CD14-positive monocyte (primary cell): ENCODE measurements at regions not wholly inside any gene's neighbourhood (a gene's known extent, or its start where the extent isn't known, plus 50 kb on each side); places are given as distances from the start of the nearest gene placed in this dataset.

ENCODE experiments used
- DNase-seq, 3 donors: peaks; one replicate each; pipeline ENCODE4 v3.0.0-alpha.2; 2011 to 2022
- H2AFZ ChIP-seq: 2 replicates; pipeline ENCODE4 v1.6.0; 2012; ENCODE audit warnings: mild to moderate bottlenecking, low read depth, low read length, inconsistent platforms; ENCODE audit not compliant: insufficient read depth, poor library complexity, severe bottlenecking
- H3K27ac ChIP-seq, 2 donors: 1 replicate in 1 of 2; 2 replicates in 1 of 2; pipeline ENCODE4 v1.5.1; 2012 to 2013; ENCODE audit warnings: low read length in 2 of 2, control low read depth in 1 of 2, inconsistent platforms in 1 of 2, low read depth in 1 of 2, mild to moderate bottlenecking in 1 of 2
- H3K27me3 ChIP-seq, 2 donors: one replicate each; pipeline versions ENCODE4 v1.6.0 to v1.6.1; 2011 to 2013; ENCODE audit warnings: low read length in 2 of 2; ENCODE audit not compliant: control insufficient read depth in 2 of 2, insufficient read depth in 2 of 2
- H3K36me3 ChIP-seq, 2 donors: replicated peaks in 1 of 2; 1 replicate in 1 of 2; 2 replicates in 1 of 2; pipeline versions ENCODE4 v1.5.1 to v1.6.1; 2012 to 2013; ENCODE audit warnings: low read length in 2 of 2, control low read depth in 1 of 2, inconsistent platforms in 1 of 2, mild to moderate bottlenecking in 1 of 2; ENCODE audit not compliant: insufficient read depth in 2 of 2, control insufficient read depth in 1 of 2
- H3K4me1 ChIP-seq, 2 donors: 1 replicate in 1 of 2; 2 replicates in 1 of 2; pipeline versions ENCODE4 v1.5.1 to v1.6.1; 2012 to 2013; ENCODE audit warnings: low read length in 2 of 2, control low read depth in 1 of 2, inconsistent platforms in 1 of 2, mild to moderate bottlenecking in 1 of 2, moderate library complexity in 1 of 2; ENCODE audit not compliant: insufficient read depth in 2 of 2, control insufficient read depth in 1 of 2
- H3K4me2 ChIP-seq: replicated peaks from 2 replicates; pipeline ENCODE3; 2012; ENCODE audit warnings: low read length, moderate library complexity, mild to moderate bottlenecking; ENCODE audit not compliant: poor library complexity, severe bottlenecking; ENCODE audit errors: extremely low read depth
- H3K4me3 ChIP-seq, 3 experiments: fragments of 200-600 bp in 1 of 3; sonication (generic) in 1 of 3; replicated peaks in 1 of 3; 1 replicate in 2 of 3; 2 replicates in 1 of 3; pipeline ENCODE4 v1.5.1; 2011 to 2013; ENCODE audit warnings: low read length in 3 of 3, mild to moderate bottlenecking in 3 of 3, control low read depth in 2 of 3, low read depth in 2 of 3, inconsistent platforms in 1 of 3, moderate library complexity in 1 of 3
- H3K79me2 ChIP-seq: 2 replicates; pipeline ENCODE4 v1.6.0; 2012; ENCODE audit warnings: mild to moderate bottlenecking, control low read depth, inconsistent platforms, low read length, moderate library complexity; ENCODE audit not compliant: insufficient read depth
- H3K9ac ChIP-seq: 2 replicates; pipeline ENCODE4 v1.6.0; 2017; ENCODE audit warnings: low read length, mild to moderate bottlenecking; ENCODE audit not compliant: insufficient read depth, poor library complexity, severe bottlenecking
- H3K9me3 ChIP-seq, 2 donors: replicated peaks in 1 of 2; 1 replicate in 1 of 2; 2 replicates in 1 of 2; pipeline versions ENCODE4 v1.5.1 to v1.6.1; 2012 to 2013; ENCODE audit warnings: low read length in 2 of 2, control low read depth in 1 of 2; ENCODE audit not compliant: control insufficient read depth in 1 of 2, insufficient read depth in 1 of 2
- H4K20me1 ChIP-seq: 2 replicates; pipeline ENCODE4 v1.6.0; 2012; ENCODE audit warnings: mild to moderate bottlenecking, low read length, control low read depth, moderate library complexity; ENCODE audit not compliant: insufficient read depth
- H3K27ac Mint-ChIP-seq, 7 donors: one replicate each; pipeline ENCODE4 v1.8.0; 2020; ENCODE audit warnings: mild to moderate bottlenecking in 7 of 7, mixed read lengths in 7 of 7, moderate library complexity in 6 of 7, inconsistent platforms in 2 of 7
- H3K27me3 Mint-ChIP-seq, 3 donors: one replicate each; pipeline ENCODE4 v1.8.0; 2021 to 2022; ENCODE audit warnings: low read depth in 3 of 3, mild to moderate bottlenecking in 3 of 3, mixed read lengths in 3 of 3, moderate library complexity in 3 of 3, inconsistent platforms in 1 of 3
- H3K36me3 Mint-ChIP-seq, 2 donors: one replicate each; pipeline ENCODE4 v1.8.0; 2020; ENCODE audit warnings: mixed read lengths in 2 of 2, inconsistent platforms in 1 of 2, mild to moderate bottlenecking in 1 of 2
- H3K4me1 Mint-ChIP-seq: one replicate; pipeline ENCODE4 v1.8.0; 2020; ENCODE audit warnings: mild to moderate bottlenecking, mixed read lengths
- H3K4me3 Mint-ChIP-seq, 2 donors: one replicate each; pipeline ENCODE4 v1.8.0; 2020; ENCODE audit warnings: mild to moderate bottlenecking in 2 of 2, mixed read lengths in 2 of 2, moderate library complexity in 1 of 2
- H3K9me3 Mint-ChIP-seq, 7 donors: one replicate each; pipeline ENCODE4 v1.8.0; 2020 to 2022; ENCODE audit warnings: mixed read lengths in 7 of 7, mild to moderate bottlenecking in 6 of 7, moderate library complexity in 6 of 7, inconsistent platforms in 2 of 7
- CTCF ChIP-seq: fragments of 200-600 bp; IDR thresholded peaks from one replicate; pipeline ENCODE4 v1.8.0; 2022; ENCODE audit warnings: antibody characterized with exemption, mild to moderate bottlenecking
- WGBS: methylation state at CpG from one replicate; pipeline ENCODE4 v1.1.5; 2013; ENCODE audit warnings: missing lambda C conversion rate; ENCODE audit not compliant: insufficient coverage; 5-methylcytosine and 5-hydroxymethylcytosine counted together
- intact Hi-C, 2 donors: fragments of 100-400 bp; cut with micrococcal nuclease; formaldehyde crosslinking; loops; one replicate each; pipeline versions ENCODE4 v1.15.0 to v1.15.1; 2023

- H4K20me1 ChIP-seq: no peaks in the 10 kb centered on the region
- H3K27ac Mint-ChIP-seq: peak overlapping the region in 1 of 7 donors; percentile 24
- H3K4me3 ChIP-seq: no peak overlapping the region
- 100% methylated on average over 4 of the region's 7 CpGs for WGBS
- H3K4me1 Mint-ChIP-seq: peaks cover 28% of the 10 kb centered on the region
- H3K27ac ChIP-seq: no peak overlapping the region
- H3K4me2 ChIP-seq: no peak overlapping the region
- H3K79me2 ChIP-seq: no peaks in the 10 kb centered on the region
- no peak for TF ChIP-seq CTCF
- peaks cover 0 to under 1% of the 10 kb centered on the region in 2 donors for H3K36me3 Mint-ChIP-seq
- H3K9ac ChIP-seq: no peak overlapping the region
- H3K27me3 Mint-ChIP-seq: peaks cover 1 to 7% (median 2%) of the 10 kb centered on the region in 3 donors
- H3K9me3 Mint-ChIP-seq: no peaks in the 10 kb centered on the region
- no peaks in the 10 kb centered on the region for H3K36me3 ChIP-seq
- H3K27me3 ChIP-seq: no peaks in the 10 kb centered on the region
- H2AFZ ChIP-seq: no peak overlapping the region
- peaks cover 23 to 27% of the 10 kb centered on the region in 2 donors for H3K4me1 ChIP-seq
- no peaks in the 10 kb centered on the region for H3K9me3 ChIP-seq
- no peak for DNase-seq
- intact Hi-C loops: no loop called here
- H3K4me3 Mint-ChIP-seq: no peak overlapping the region
Measured at GRCh38 chr15:70345251-70346019, 247.7 kb upstream of the TLE3 start.

- H3K9ac ChIP-seq: no peak overlapping the region
- H3K36me3 ChIP-seq: no peaks in the 10 kb centered on the region
- H3K27ac Mint-ChIP-seq: peak overlapping the region in 1 of 7 donors; percentile 48
- H3K27ac ChIP-seq: no peak overlapping the region
- H3K4me3 ChIP-seq: no peak overlapping the region
- H3K79me2 ChIP-seq: no peaks in the 10 kb centered on the region
- no peaks in the 10 kb centered on the region for H3K9me3 ChIP-seq
- DNase-seq: no peak
- peaks cover 31% of the 10 kb centered on the region for H3K4me1 Mint-ChIP-seq
- no peak overlapping the region for H3K4me2 ChIP-seq
- H4K20me1 ChIP-seq: no peaks in the 10 kb centered on the region
- no peaks in the 10 kb centered on the region for H3K36me3 Mint-ChIP-seq
- intact Hi-C loops: loop anchor here in 1 of 2 donors (5.0 kb wide), 1 partner anchor 77 kb away; no protein-coding TSS in a partner anchor
- no peak for TF ChIP-seq CTCF
- peaks cover 30 to 31% of the 10 kb centered on the region in 2 donors for H3K4me1 ChIP-seq
- H2AFZ ChIP-seq: no peak overlapping the region
- H3K4me3 Mint-ChIP-seq: no peak overlapping the region
- H3K27me3 Mint-ChIP-seq: peaks cover 1 to 7% (median 2%) of the 10 kb centered on the region in 3 donors
- H3K27me3 ChIP-seq: no peaks in the 10 kb centered on the region
- WGBS: 100% methylated on average over 1 of the region's 3 CpGs
- H3K9me3 Mint-ChIP-seq: no peaks in the 10 kb centered on the region
Measured at GRCh38 chr15:70344666-70345065, 246.9 kb upstream of the TLE3 start.
